ENCODE measurements at regions not wholly inside any gene's neighbourhood (a gene's known extent, or its start where the extent isn't known, plus 50 kb on each side); places are given as distances from the start of the nearest gene placed in this dataset.

DNA sequence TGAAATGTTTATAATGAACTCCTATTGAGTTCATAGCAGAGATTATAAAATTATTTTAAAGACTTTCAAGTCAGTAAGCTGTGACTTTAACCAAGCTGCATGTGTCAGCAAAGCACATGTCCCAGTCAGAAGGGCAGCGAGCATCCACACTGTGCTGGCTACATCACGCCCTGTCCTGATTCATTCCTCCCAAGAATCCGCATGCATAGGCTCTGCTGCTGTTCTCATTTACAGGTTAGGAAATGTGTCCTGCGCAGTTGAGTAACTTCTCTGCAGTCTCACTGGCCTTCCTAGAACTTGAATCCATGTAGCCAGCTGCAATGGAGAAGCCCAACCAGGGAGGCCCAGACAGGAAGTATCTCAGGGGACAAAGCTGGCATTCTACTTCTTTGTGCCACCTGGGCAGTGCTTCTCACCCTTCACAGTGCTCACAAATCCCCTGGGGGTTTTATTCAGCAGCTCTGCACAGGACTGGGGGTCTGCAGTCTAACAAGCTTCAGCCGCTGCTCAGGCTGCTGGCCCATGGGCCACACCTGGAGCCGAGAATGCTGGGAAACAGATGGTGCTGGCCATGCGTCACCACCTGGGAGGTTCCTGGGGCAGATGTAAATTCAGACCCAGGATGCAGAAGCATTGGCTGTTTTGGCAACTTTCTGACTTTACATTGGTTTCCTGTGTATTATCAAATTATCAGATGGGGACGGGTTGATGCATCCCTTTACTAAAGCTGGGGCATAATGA, 192.8 kb upstream of the GDF10 start:
- DNase-seq = no peak

DNA sequence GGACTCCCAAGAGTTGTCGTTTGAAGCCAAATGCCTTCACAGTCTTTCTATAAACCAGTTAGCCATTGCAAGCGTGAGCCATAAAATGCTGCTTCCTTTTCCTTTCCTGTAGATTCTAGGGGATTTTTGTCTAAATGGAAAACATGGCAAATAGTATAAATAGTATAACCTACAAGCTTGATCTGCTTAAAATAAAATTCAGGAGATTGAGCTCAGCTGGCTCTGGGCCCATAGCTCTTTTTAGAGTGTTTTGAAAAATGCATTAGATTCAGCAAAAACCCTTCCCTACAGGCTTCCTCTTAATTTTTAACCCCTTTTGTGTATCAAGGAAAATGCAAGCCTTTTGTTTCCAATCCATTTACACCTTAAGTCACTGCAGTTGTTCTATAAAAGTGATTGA, 190.1 kb upstream of the GDF10 start:
- no peak for DNase-seq

GRCh38 chr10:47111329-47111862, 188.6 kb upstream of the GDF10 start:
- DNase-seq = no peak

DNA sequence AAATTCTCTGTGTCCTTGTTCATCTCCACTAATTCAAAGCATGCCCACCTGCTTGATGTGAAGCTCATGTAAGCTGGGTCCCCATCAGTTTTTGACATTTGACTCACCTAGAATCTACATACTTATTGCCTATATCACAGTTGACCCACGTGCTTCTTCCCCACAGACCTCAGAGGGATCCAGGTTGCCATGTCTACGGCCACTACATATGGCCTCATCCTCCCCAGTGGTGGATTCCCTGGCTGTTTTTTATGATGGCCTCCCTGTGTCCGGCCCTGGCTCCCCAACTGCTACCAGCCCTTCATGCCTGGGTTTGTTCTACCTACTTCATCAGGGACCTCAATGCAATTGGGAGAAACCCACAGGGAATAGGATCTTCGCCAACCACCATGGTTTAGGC, 187.4 kb upstream of the GDF10 start:
- DNase-seq = no peak

GRCh38 chr10:47113907-47114500, 186.0 kb upstream of the GDF10 start:
- DNase-seq = no peak

DNA sequence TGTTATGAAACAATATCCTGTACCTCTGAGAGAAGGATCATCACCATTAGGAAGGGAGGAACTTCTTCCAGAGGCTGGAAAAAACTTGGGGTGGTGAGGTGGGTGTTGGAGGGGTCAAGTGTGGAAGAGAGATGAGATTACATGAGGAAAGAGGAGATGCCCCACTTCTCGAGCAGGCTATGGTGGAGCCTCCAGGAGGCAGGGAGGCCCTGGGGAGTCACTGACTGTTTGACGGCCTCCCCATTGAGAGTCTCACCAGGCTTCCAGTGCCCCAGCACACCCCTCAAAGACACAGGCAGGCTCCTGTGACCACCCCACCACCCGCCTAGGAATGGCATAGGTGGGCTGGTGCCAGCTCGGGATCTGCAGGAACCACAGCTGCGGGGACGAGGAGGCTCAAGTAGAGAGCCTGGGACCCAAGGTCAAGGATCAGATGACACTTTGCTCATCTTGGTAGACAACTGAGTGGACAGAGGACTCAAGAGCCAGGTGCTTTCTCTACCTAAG, 185.3 kb upstream of the GDF10 start:
- DNase-seq = no peak

DNA sequence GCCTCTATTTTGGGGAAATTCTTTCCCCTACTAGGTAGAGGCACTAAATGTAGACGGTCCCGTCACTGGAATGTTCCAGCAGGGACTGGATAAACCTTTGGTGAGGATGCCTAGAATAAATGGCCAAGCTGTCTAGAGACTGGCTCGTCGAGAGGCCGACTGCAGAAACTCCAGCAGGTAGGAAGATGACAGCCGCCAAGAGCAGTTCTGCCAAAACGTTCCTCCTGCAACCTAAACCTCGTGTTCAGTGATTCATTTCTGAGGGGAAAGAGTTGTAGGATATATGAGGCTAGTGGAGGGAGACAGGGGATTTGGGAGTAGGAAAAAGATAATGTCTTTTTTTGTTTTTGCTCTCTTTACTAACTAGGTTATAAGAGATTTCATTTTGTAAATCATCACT, 184.7 kb upstream of the GDF10 start:
- DNase-seq = no peak

- DNase-seq = no peak
These were observed 183.6 kb upstream of the GDF10 start for GRCh38 chr10:47116445-47116844.

DNA sequence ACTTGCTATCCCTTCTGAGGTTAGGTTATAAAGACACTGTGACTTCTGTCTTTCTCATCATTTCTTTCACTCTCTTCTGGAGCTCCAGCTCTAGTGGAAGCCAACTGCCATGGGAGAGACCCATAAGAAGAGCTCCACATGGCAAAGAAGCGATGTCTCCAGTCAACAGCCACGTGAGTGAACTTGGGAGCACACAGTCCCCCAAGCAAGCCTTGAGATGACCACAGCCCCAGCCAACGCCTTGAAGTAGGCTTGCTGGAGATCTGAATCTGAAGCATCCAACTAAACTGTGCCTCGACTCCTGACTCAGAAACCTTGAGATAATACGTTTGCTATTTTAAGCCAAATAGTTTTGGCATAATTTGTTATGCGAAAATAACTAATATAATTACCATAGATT, 181.7 kb upstream of the GDF10 start:
- DNase-seq = no peak

GRCh38 chr10:47121336-47121735, 178.7 kb upstream of the GDF10 start:
- no peak for DNase-seq

GRCh38 chr10:47123716-47124288, 176.2 kb upstream of the GDF10 start:
- DNase-seq = no peak

- DNase-seq = no peak
These were observed 172.7 kb upstream of the GDF10 start for GRCh38 chr10:47127188-47127785.

DNA sequence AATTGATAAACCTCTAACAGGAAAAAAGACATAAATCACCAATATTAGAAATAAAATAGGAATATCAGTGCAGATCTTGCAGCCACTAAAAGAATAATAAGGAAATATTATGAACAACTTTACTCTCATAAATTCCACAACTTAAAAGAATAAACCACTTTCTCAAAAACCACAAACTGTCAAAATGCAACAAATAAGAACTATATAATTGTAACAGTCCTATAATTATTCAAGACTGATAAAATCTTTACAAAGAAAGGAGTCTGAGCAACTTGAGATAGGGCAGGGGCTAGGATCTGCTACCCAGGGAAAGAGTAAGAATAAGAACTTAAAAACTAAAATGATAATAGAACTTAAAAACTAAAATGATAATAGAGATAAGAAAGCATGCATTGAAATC, 169.5 kb upstream of the GDF10 start:
- no peak for DNase-seq

DNA sequence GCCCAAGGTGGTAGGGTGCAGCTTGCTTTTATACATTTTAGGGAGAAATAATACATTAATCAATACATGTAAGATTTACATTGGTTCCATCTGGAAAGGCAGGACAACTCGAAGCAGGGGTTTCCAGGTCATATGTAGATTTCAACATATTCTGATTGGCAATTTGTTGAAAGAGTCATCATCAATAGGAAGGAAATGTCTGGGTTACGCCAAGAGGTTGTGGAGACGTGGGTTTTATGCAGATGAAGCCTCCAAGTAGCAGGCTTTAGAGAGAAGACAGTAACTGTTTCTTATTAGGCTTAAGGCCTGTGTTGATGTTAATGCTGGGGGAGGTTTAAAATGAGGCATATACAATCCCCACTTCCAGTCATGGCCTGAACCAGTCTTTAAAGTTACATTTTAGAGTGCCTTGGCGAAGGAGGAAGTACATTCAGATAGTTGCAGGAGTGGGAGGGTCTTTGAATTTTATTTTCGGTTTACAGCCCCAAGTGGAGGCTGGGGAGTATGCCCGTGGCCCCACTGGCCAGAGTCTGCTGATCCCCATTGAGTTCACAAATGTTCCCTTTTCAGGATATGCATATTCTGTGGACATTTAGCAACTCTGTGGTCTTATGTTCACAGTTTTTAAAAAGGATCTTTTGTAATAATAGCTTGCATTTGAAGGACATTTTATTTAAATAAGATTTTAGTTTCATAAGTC, 166.0 kb upstream of the GDF10 start:
- no peak for DNase-seq

DNA sequence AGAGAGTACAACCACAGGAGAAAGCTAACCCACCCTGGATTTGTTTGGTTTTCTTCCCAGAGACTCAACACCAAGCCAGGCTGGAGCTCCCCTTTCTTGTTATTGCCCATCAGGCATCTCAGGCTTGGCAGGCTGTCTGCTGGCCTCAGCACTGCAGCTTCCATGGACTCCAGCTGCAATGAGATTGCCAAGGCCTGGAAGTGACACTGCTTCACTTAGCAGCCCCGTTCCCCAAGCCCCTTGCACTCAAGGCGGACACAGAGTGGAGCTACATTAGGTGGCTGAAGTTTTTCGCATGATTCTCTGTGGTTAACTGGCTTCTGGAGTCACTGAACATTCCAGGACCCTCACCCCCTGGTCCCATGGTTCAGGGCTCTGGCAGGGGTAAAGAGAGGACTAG, 163.1 kb upstream of the GDF10 start:
- DNase-seq = no peak

DNA sequence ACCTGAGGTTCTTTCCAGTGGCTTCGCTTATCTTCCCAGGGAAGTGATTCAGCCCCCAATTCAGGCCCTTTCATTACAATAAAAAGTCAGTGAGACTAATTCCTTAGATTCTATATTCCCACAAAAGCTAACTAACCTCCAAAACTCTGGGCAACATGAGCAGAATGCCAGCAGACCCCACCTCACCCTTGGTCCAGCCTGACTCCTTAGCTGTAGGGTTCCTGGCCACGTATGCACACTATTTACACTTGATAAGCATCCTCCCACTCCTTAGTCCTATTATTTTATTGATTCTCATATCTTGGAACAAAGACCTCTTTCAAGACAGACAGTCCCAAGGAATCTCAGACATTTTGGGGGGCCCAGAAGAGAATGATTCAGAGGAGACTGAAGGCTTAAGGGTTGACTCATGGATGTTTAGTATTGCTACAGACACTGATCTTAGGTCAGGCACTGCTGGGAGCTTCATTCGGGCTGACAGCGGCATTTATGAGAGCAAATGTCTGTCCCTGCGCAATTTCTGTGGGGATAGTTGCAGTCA, 162.6 kb upstream of the GDF10 start:
- no peak for DNase-seq

GRCh38 chr10:47139121-47139520, 160.9 kb upstream of the GDF10 start:
- DNase-seq = no peak

GRCh38 chr10:47140761-47141348, 159.1 kb upstream of the GDF10 start:
- no peak for DNase-seq

- no peak for DNase-seq
These were observed 158.6 kb upstream of the GDF10 start for GRCh38 chr10:47141349-47141748.

DNA sequence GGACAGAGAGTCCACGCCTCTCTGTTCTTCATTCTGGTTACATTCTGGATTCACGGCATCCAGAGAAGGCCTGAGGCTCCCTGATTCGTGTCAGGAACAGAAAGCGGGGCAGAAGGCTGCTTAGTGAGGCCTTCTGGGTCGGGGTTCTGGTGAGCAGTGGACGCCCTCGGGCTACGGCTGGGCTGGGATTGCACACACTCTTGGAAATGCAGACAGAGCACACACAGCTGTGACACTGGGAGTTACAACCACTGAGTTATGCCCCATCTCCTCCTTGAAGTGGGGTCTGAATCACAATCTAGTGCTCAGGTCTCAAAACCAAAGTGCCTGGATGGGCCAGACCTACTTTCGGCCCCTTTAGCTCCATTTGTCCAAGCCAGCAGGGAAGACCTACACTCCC, 156.9 kb upstream of the GDF10 start:
- DNase-seq = no peak

- DNase-seq = no peak
These were observed 156.5 kb upstream of the GDF10 start for GRCh38 chr10:47143473-47143872.

DNA sequence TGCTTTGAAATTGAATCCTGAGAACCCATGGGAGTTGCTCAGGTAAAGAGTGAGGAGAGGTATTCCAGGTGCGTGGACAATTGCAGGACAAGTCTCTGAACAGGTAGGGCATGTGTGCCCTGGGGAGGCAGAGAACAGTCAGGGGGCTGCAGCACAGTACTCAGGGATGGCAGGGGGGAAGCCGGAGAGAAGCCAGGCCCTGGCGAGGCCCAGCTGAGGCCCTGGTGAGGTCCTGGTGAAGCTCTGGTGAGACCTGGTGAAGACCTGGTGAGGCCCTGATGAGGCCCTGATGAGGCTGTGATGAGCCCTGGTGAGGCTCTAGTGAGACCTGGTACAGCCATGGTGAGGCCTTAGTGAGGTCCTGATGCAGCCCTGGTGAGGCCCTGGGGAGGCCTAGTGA, 155.5 kb upstream of the GDF10 start:
- no peak for DNase-seq
